HG02981 (cell line): ENCODE measurements at regions not wholly inside any gene's neighbourhood (a gene's known extent, or its start where the extent isn't known, plus 50 kb on each side); places are given as distances from the start of the nearest gene placed in this dataset.

ENCODE experiments used
- ATAC-seq: cut with Tn5 transposase; IDR thresholded peaks from one replicate; pipeline ENCODE4 v1.9.1; 2021; ENCODE audit warnings: mild to moderate bottlenecking, moderate library complexity; ENCODE audit not compliant: unreplicated experiment

DNA sequence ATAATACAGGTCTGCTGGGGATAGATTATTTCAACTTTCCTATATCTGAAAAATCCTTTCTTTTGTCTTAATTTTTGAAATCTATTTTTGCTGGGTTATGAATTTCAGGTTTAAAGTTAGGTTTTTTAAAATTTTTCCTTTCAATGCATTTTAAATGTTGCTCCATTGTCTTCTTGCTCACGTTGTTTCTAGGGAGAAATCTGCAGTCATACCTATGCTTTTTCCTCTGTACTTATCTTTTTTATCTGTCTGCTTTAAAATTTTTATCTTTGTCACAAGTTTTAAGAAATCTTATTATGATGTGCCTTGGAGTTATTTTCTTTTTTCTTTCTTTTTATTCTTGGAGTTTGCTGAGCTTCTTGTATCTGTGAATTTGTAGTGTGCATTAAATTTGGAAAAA is 412.0 kb upstream of the KIF2A start:
- ATAC-seq, result no peak

- ATAC-seq, result no peak
These were observed 409.2 kb upstream of the KIF2A start for GRCh38 chr5:61896811-61897210.

DNA sequence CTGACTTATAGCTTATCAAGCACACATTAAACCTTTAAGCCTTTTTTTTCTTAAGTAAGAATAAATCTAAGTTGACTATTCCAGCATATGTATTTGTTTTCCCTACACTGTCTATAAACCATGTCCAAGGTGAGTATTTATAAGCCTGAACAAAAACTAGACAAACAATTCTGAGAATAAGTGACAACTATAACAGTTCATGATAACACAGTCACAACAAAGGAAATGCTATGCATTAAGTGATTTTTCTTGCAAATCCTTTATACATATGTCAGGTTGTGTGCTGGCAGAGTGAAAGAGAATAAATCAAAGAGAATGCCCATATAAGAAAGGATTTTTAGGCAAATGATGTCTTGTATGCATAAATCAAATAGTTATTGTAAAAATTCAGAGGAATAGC is 408.8 kb upstream of the KIF2A start:
- no peak for ATAC-seq

GRCh38 chr5:61901997-61902396 is 404.0 kb upstream of the KIF2A start:
- no peak for ATAC-seq

DNA sequence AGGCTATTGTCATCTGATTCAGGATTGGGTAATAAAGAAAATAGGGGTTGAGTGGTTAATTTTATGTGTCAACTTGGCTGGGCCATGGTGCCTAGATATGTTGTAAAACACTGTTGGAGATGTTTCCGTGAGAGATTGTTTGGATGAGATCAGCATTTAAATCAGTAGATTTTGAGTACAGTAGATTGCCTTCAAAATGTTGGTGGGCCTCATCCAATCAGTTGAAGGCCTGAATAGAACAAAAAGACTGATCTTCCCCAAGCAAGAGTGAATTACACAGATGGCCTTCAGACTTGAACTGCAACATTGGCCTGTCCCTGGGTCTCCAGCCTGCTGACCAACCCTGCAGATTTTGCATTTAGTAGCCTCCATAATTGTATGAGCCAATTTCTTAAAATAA is 401.3 kb upstream of the KIF2A start:
- no peak for ATAC-seq

DNA sequence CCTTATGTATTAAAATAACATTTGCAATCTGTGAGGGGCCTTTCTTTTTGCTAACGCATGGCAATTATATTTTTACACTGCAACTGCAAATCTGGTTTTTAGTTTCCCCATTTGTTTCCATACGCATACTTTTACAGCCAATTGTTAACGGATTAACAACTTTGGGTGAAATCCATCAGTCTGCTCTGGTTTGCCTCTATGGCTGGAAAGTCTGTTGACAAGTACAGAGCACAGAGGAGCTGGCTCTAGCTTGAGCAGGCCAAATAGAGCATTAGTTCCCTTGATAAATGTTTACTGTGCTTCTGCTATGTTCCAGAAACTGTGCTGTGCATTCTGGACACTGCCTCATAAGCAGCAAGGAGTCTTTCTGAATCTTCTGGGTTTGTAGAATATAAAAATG is 400.4 kb upstream of the KIF2A start:
- no peak for ATAC-seq

DNA sequence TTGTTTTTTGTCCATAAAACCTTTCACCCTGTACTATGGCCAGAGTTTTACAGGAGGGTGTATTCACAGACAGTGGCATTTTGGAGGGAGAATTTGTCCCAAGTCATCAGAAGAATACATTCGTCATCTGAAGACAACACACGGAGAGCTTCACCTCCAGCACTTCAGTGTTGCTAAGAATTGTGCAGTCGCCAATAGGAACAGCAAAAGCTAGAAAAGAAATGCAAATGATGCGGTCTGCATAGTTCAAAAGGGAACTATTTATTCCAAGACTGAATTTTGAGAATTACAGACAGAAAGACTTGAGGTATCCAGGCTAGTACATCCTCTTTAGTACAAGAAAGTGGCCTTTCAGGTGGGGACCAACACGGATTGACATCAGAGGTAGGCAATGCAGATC is 399.2 kb upstream of the KIF2A start:
- no peak for ATAC-seq

- ATAC-seq, result no peak
These were observed 398.0 kb upstream of the KIF2A start for GRCh38 chr5:61907995-61908394.

- no peak for ATAC-seq
These were observed 395.2 kb upstream of the KIF2A start for GRCh38 chr5:61910771-61911170.

DNA sequence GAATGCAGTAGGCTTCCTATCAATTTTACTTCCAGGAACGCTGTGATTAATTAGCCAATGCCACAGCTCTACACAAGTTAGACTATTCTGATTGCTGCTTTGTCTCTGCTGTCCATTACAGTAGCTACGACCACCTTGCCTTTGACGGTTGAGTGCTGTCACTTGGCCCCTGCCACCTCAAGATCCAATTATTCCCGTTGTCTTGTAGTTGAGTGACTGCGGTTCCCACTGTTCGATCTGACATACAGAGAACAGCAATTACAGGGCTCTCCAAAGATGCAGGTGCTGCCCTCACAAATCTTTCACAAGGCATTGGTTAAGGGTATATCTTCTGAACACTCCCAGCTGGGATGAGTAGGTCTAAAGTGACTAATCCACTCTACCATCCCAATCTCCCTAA is 393.4 kb upstream of the KIF2A start:
- no peak for ATAC-seq

GRCh38 chr5:61915646-61916045 is 390.4 kb upstream of the KIF2A start:
- no peak for ATAC-seq

- ATAC-seq, result no peak
These were observed 389.1 kb upstream of the KIF2A start for GRCh38 chr5:61916621-61917620.

DNA sequence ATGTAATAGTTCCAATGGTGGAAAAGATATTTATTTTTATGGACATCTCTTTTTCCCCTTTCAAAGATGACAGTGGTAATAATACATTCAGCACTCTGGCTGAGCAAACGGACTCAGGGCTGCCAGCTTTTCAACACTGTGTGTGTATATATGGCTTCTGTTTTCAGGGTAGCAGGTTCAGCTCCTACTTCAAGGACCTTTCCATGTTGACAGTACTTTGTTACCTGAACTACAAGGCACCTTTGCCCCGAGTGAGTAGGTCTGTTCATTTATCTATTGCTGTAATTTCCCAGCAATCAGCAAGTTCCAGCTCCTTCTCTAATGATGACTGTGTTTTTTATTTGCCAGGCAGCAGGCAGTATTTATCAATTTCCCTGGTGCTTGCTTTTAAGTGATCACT is 387.4 kb upstream of the KIF2A start:
- no peak for ATAC-seq

GRCh38 chr5:61919920-61920319 is 386.1 kb upstream of the KIF2A start:
- ATAC-seq, result no peak

DNA sequence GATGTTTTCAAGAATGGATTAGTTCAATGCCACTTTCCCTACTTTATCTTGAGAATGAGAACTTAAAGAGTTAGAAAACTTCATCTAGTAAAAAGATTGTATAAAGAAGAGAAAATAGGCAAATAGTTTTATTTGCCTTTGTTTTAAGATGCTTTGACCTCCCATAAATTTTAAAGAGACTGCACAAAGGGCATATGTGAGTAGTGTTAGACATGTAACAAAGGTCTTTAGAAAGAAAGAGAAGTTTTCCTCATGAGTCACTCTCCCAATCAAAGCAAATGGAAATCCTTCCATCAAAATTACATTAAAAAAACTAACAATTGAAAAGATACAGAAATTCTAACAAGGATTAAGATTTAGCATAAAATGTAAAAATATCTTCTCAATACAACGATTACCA is 381.8 kb upstream of the KIF2A start:
- ATAC-seq, result no peak

- no peak for ATAC-seq
These were observed 379.1 kb upstream of the KIF2A start for GRCh38 chr5:61926911-61927310.

GRCh38 chr5:61931236-61931635 is 374.8 kb upstream of the KIF2A start:
- ATAC-seq, result no peak

DNA sequence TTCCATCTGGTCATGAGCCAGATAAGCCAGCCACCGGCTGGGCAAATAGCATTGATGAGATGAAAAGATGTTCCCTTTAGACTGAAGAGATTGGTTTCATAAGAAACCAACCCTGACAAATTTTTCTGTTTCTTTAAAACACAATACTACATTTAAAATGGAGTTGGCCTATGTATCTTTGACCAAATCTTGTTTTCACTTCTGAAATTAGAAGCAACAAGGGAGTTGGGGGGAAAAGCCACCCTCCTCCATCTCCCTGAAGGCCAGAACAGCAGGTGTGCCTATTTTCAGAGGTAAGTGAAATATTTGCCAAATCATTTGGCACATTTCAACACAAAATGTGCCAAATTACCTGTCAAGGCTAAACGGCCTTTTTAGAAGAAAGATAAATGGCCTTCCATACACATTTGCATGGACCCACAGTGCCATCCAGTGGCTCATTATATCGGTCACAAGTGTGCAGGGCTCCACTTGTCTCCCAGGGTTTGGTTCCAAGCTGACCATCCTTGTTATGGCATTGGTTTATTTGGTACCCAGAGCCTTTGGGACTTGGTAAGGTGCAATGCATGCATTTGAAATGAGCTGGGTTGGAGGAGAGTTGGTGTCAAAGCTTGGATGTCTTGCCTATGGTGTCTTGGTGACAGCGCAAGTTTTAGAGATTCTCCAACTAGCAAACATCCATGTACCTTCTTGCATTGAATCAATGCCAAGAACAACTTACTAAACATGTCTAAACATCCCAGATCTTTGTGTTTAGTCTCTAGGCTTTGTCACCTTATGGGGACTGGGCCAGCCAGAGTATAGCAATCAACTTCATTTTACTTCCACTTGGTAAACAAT is 372.0 kb upstream of the KIF2A start:
- ATAC-seq, result no peak

DNA sequence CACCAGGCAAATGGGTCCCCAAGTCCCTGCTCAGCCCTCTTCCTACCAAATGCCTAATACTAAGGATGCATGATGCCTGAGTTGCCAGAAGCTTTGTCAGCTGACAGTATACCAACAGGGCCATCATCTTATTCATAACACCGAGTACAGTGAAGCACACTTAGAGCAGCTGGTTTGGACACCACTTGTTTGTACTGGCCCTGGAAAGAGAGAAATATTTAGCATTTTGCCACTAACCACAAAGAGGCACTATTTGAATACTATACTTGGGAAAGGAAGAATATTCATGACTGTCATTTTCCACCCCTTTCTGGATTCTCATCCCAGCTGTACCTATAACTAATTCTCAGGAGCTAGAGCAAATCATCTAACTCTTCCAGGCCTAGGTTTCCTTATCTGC is 364.4 kb upstream of the KIF2A start:
- ATAC-seq, result no peak

- ATAC-seq, result no peak
These were observed 363.4 kb upstream of the KIF2A start for GRCh38 chr5:61942462-61943049.

- ATAC-seq, result no peak
These were observed 362.3 kb upstream of the KIF2A start for GRCh38 chr5:61943713-61944112.

GRCh38 chr5:61948151-61948550 is 357.9 kb upstream of the KIF2A start:
- no peak for ATAC-seq
